SH-SY5Y (cell line): ENCODE measurements at regions not wholly inside any gene's neighbourhood (a gene's known extent, or its start where the extent isn't known, plus 50 kb on each side); places are given as distances from the start of the nearest gene placed in this dataset.

Experiments
- GATA2 ChIP-seq: IDR thresholded peaks from 2 replicates; pipeline ENCODE4 v1.6.1; 2011; ENCODE audit warnings: mild to moderate bottlenecking, low read depth, low read length
- GATA3 ChIP-seq: IDR thresholded peaks from 2 replicates; pipeline ENCODE4 v1.6.1; 2011; ENCODE audit warnings: low read depth, mild to moderate bottlenecking, low read length, moderate library complexity

GRCh38 chr3:80234706-80235105, 466.9 kb upstream of the ROBO1 start:
- TF ChIP-seq GATA2 (no peak), GATA3 (no peak)
